H1 (cell line): ENCODE measurements at regions not wholly inside any gene's neighbourhood (a gene's known extent, or its start where the extent isn't known, plus 50 kb on each side); places are given as distances from the start of the nearest gene placed in this dataset.

Source experiments
- CTCF ChIA-PET: fragments of 300-600 bp; sonication (Branson Sonifier 250); formaldehyde crosslinking; loops from one replicate; lab custom pipeline; 2021; ENCODE audit not compliant: partially characterized antibody; lab: Charles Lee
- POLR2A ChIA-PET: fragments of 300-600 bp; sonication (Branson Sonifier 250); formaldehyde crosslinking; loops from one replicate; lab custom pipeline; 2021; ENCODE audit warnings: inconsistent platforms; ENCODE audit not compliant: partially characterized antibody; lab: Charles Lee
- DNase-seq, 2 experiments: peaks; one replicate each; pipeline versions ENCODE4 v3.0.0 to v3.0.0-alpha.2; 2010 to 2022; ENCODE audit warnings: low spot score in 2 of 2, low read depth in 1 of 2, mixed read lengths in 1 of 2
- FAIRE-seq: peaks from 2 replicates; lab custom pipeline; 2011; peaks lifted over from hg19 to GRCh38; lab: Jason Lieb, UNC
- H2AFZ ChIP-seq: 2 replicates; pipeline ENCODE4 v1.8.1; 2012; ENCODE audit warnings: low read length, inconsistent platforms
- H2AK5ac ChIP-seq: 2 replicates; pipeline ENCODE4 v1.6.1; 2013; ENCODE audit warnings: low read depth, low read length
- H2BK120ac ChIP-seq: replicated peaks from 2 replicates; pipeline ENCODE3; 2013; ENCODE audit warnings: low read depth, low read length, inconsistent platforms
- H2BK12ac ChIP-seq: 2 replicates; pipeline ENCODE4 v1.6.1; 2013; ENCODE audit warnings: low read depth, low read length
- H2BK15ac ChIP-seq: 2 replicates; pipeline ENCODE4 v1.6.1; 2013; ENCODE audit warnings: low read length
- H2BK20ac ChIP-seq: 2 replicates; pipeline ENCODE4 v1.6.1; 2013; ENCODE audit warnings: low read length
- H2BK5ac ChIP-seq: 2 replicates; pipeline ENCODE4 v1.6.1; 2013; ENCODE audit warnings: low read depth, low read length
- H3K14ac ChIP-seq: 2 replicates; pipeline ENCODE4 v1.6.1; 2013; ENCODE audit warnings: inconsistent platforms; ENCODE audit not compliant: insufficient read length
- H3K18ac ChIP-seq: 2 replicates; pipeline ENCODE4 v1.6.1; 2013; ENCODE audit warnings: low read length; ENCODE audit errors: extremely low read depth
- H3K23ac ChIP-seq: 2 replicates; pipeline ENCODE4 v1.6.1; 2013; ENCODE audit warnings: inconsistent platforms; ENCODE audit not compliant: insufficient read length
- H3K23me2 ChIP-seq: 2 replicates; pipeline ENCODE4 v1.6.1; 2013; ENCODE audit warnings: low read depth, low read length
- H3K27ac ChIP-seq: 2 replicates; pipeline ENCODE4 v1.6.1; 2011; ENCODE audit warnings: low read depth, low read length, inconsistent platforms
- H3K27me3 ChIP-seq, 4 experiments: replicated peaks in 1 of 4; 1 replicate in 1 of 4; 2 replicates in 3 of 4; pipeline versions ENCODE4 v1.6.1 to v1.8.1; 2011 to 2013; ENCODE audit warnings: low read length in 3 of 4, mild to moderate bottlenecking in 3 of 4, inconsistent platforms in 2 of 4, mixed read lengths in 2 of 4, moderate library complexity in 1 of 4; ENCODE audit not compliant: control insufficient read depth in 3 of 4, insufficient read depth in 3 of 4; ENCODE audit errors: extremely low read depth in 1 of 4
- H3K36me3 ChIP-seq, 4 experiments: 2 replicates each; pipeline versions ENCODE4 v1.6.1 to v1.8.1; 2011 to 2013; ENCODE audit warnings: mild to moderate bottlenecking in 4 of 4, low read length in 3 of 4, moderate library complexity in 2 of 4, control low read depth in 1 of 4, inconsistent platforms in 1 of 4; ENCODE audit not compliant: insufficient read depth in 4 of 4, control insufficient read depth in 2 of 4
- H3K4ac ChIP-seq: replicated peaks from 2 replicates; pipeline ENCODE3; 2013; ENCODE audit warnings: low read length, low read depth, mixed read lengths, inconsistent platforms; ENCODE audit not compliant: insufficient read length
- H3K4me1 ChIP-seq, 4 experiments: replicated peaks in 1 of 4; 1 replicate in 1 of 4; 2 replicates in 3 of 4; pipeline versions ENCODE4 v1.6.1 to v1.8.1; 2011 to 2013; ENCODE audit warnings: low read length in 3 of 4, inconsistent platforms in 2 of 4, mixed read lengths in 1 of 4; ENCODE audit not compliant: insufficient read depth in 4 of 4, control insufficient read depth in 3 of 4
- H3K4me2 ChIP-seq, 2 experiments: 2 replicates each; pipeline versions ENCODE4 v1.6.1 to v1.8.1; 2011 to 2013; ENCODE audit warnings: low read depth in 2 of 2, low read length in 2 of 2, control low read depth in 1 of 2, inconsistent platforms in 1 of 2, mild to moderate bottlenecking in 1 of 2; ENCODE audit not compliant: insufficient read depth in 1 of 2
- H3K4me3 ChIP-seq, 4 experiments: fragments of 200-600, 300-600 bp in 1 of 4; sonication (generic), shearing (Covaris generic), sonication (Bioruptor Twin) in 1 of 4; 2 replicates each; pipeline versions ENCODE4 v1.5.1 to v1.8.1; 2011 to 2016; ENCODE audit warnings: low read length in 4 of 4, low read depth in 3 of 4, control low read depth in 2 of 4, inconsistent platforms in 2 of 4, mild to moderate bottlenecking in 2 of 4, mixed read lengths in 1 of 4, moderate library complexity in 1 of 4; ENCODE audit not compliant: insufficient read depth in 2 of 4; ENCODE audit errors: extremely low read depth in 1 of 4
- H3K56ac ChIP-seq: replicated peaks from 2 replicates; pipeline ENCODE3; 2013; ENCODE audit warnings: low read depth, mild to moderate bottlenecking, mixed read lengths, low read length, inconsistent platforms; ENCODE audit not compliant: insufficient read length
- H3K79me1 ChIP-seq: 2 replicates; pipeline ENCODE4 v1.6.1; 2013; ENCODE audit warnings: low read depth, low read length, control low read depth
- H3K79me2 ChIP-seq, 2 experiments: 2 replicates each; pipeline versions ENCODE4 v1.6.1 to v1.8.1; 2012 to 2013; ENCODE audit warnings: low read length in 2 of 2, mild to moderate bottlenecking in 2 of 2, inconsistent platforms in 1 of 2; ENCODE audit not compliant: insufficient read depth in 2 of 2, control insufficient read depth in 1 of 2
- H3K9ac ChIP-seq, 4 experiments: replicated peaks in 1 of 4; 1 replicate in 1 of 4; 2 replicates in 3 of 4; pipeline versions ENCODE4 v1.6.1 to v1.8.1; 2011 to 2013; ENCODE audit warnings: low read depth in 3 of 4, low read length in 3 of 4, control low read depth in 2 of 4, mild to moderate bottlenecking in 2 of 4, moderate library complexity in 2 of 4, inconsistent platforms in 1 of 4; ENCODE audit errors: extremely low read depth in 1 of 4
- H3K9me3 ChIP-seq, 2 experiments: 2 replicates each; pipeline versions ENCODE4 v1.6.1 to v1.8.1; 2012 to 2013; ENCODE audit warnings: mild to moderate bottlenecking in 2 of 2, moderate library complexity in 2 of 2, control low read depth in 1 of 2, inconsistent platforms in 1 of 2, low read depth in 1 of 2, low read length in 1 of 2, mixed read lengths in 1 of 2; ENCODE audit not compliant: insufficient read depth in 2 of 2
- H4K20me1 ChIP-seq, 2 experiments: replicated peaks in 1 of 2; 2 replicates each; pipeline versions ENCODE3 to v1.8.1; 2011 to 2013; ENCODE audit warnings: inconsistent platforms in 2 of 2, low read length in 2 of 2, mild to moderate bottlenecking in 1 of 2; ENCODE audit not compliant: insufficient read depth in 2 of 2, control insufficient read depth in 1 of 2
- H4K5ac ChIP-seq: 2 replicates; pipeline ENCODE4 v1.6.1; 2013; ENCODE audit warnings: low read length, low read depth, mixed read lengths, inconsistent platforms; ENCODE audit not compliant: insufficient read length
- H4K8ac ChIP-seq: 2 replicates; pipeline ENCODE4 v1.8.0; 2013; ENCODE audit warnings: mild to moderate bottlenecking, moderate library complexity, low read length, inconsistent platforms; ENCODE audit not compliant: insufficient read depth; ENCODE audit errors: extremely low read depth
- H4K91ac ChIP-seq: replicated peaks from 2 replicates; pipeline ENCODE3; 2013; ENCODE audit warnings: low read length, mixed read lengths, inconsistent platforms; ENCODE audit not compliant: insufficient read length
- HDAC6 ChIP-seq: IDR thresholded peaks from one replicate; pipeline ENCODE4 v1.7.1; 2012; ENCODE audit warnings: low read depth, mild to moderate bottlenecking, inconsistent platforms, low read length, moderate library complexity
- WGBS, 2 experiments: shearing (Covaris generic) in 1 of 2; methylation state at CpG; one replicate each; pipeline versions ENCODE4 v1.1.6 to v1.1.7; 2013 to 2015; ENCODE audit warnings: low lambda C conversion rate in 2 of 2, mixed read lengths in 2 of 2, inconsistent platforms in 1 of 2, low coverage in 1 of 2, missing lambda C conversion rate in 1 of 2; ENCODE audit not compliant: insufficient replicate concordance in 2 of 2, insufficient coverage in 1 of 2, insufficient read length in 1 of 2; ENCODE audit errors: extremely low coverage in 1 of 2, missing lambda C conversion rate in 1 of 2; 5-methylcytosine and 5-hydroxymethylcytosine counted together

DNA sequence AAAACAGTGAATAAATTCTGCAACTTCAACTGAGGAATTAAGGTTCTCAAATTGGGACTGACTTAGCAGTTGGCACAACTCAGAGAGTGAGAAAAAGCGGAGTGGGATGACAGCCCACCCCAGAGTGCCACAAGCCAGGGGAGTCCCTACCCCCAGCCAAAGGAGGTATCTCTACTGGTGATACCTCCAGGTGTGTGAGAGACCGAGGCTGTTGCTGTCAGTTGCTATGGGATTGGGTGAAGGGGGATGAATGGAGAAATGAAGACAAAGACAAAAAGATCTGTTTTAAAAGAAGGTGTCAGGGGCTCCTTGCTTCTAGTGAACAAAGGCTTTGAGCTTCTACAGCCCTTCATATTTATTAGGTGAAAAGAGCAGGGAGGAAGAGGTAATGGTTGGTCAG is 71.4 kb upstream of the UGT2B10 start:
- FAIRE-seq: no peak
- Histone ChIP-seq H3K4me2 (no peak overlapping the region), H3K14ac (no peak overlapping the region), H2AFZ (no peak overlapping the region), H3K79me1 (no peaks in the 10 kb centered on the region), H3K23ac (no peak overlapping the region), H3K9me3 (no peaks in the 10 kb centered on the region), H3K4me3 (no peak overlapping the region), H3K27ac (no peak overlapping the region), H3K23me2 (no peaks in the 10 kb centered on the region), H3K4ac (no peak overlapping the region), H2BK20ac (no peak overlapping the region), H2BK5ac (no peak overlapping the region), H4K8ac (no peak overlapping the region), H3K9ac (no peak overlapping the region), H2BK12ac (no peak overlapping the region), H3K27me3 (no peaks in the 10 kb centered on the region), H3K36me3 (no peaks in the 10 kb centered on the region), H4K5ac (no peak overlapping the region), H2AK5ac (no peak overlapping the region), H4K20me1 (no peaks in the 10 kb centered on the region), H2BK15ac (no peak overlapping the region), H2BK120ac (no peak overlapping the region), H3K18ac (no peak overlapping the region), H3K56ac (no peak overlapping the region), H3K4me1 (no peaks in the 10 kb centered on the region), H3K79me2 (no peaks in the 10 kb centered on the region), H4K91ac (no peak overlapping the region)
- ChIA-PET POLR2A (no interaction called here), CTCF (no interaction called here)
- DNase-seq: no peak
- WGBS, 2 experiments: 75% methylated on average over 2 of the region's 2 CpGs; no CpG with 5 or more reads in 1 of the 2 experiments
- TF ChIP-seq HDAC6: no peak
